Prostate gland (tissue), 2 donors: ENCODE measurements at regions not wholly inside any gene's neighbourhood (a gene's known extent, or its start where the extent isn't known, plus 50 kb on each side); places are given as distances from the start of the nearest gene placed in this dataset.

Source experiments
- DNase-seq: peaks from one replicate; pipeline ENCODE4 v3.0.0-alpha.2; 2019; ENCODE audit warnings: low spot score
- H3K27ac ChIP-seq, 2 donors: fragments of 200-600 bp; sonication (generic); 2 replicates each; pipeline ENCODE4 v1.5.1; 2017 to 2019
- H3K27me3 ChIP-seq: fragments of 200-600 bp; sonication (generic); replicated peaks from 2 replicates; pipeline ENCODE4 v1.5.1; 2019; ENCODE audit not compliant: insufficient read depth
- H3K36me3 ChIP-seq, 2 donors: fragments of 200-600 bp; sonication (generic); 1 replicate in 1 of 2; 2 replicates in 1 of 2; pipeline versions ENCODE4 v1.5.1 to v1.8.1; 2017 to 2019
- H3K4me1 ChIP-seq: fragments of 200-600 bp; sonication (generic); replicated peaks from 2 replicates; pipeline ENCODE4 v1.5.1; 2019
- H3K4me3 ChIP-seq, 2 donors: fragments of 200-600 bp; sonication (generic); 2 replicates each; pipeline ENCODE4 v1.5.1; 2017 to 2019
- H3K9me3 ChIP-seq: fragments of 200-600 bp; sonication (generic); 2 replicates; pipeline ENCODE4 v1.5.1; 2017
- POLR2A ChIP-seq: fragments of 450-650 bp; IDR thresholded peaks from one replicate; pipeline ENCODE4 v1.6.1; 2016; ENCODE audit warnings: antibody characterized with exemption, mild to moderate bottlenecking
- POLR2AphosphoS5 ChIP-seq: sonication (generic); formaldehyde crosslinking; IDR thresholded peaks from one replicate; pipeline ENCODE4 v1.6.1; 2017; ENCODE audit warnings: antibody characterized with exemption
- WGBS: methylation state at CpG from one replicate; pipeline ENCODE4 v1.1.5; 2018; 5-methylcytosine and 5-hydroxymethylcytosine counted together
- intact Hi-C: fragments of 100-400 bp; cut with DNase I; formaldehyde crosslinking; loops from one replicate; pipeline ENCODE4 v1.14.2; 2022
- TF ChIP-seq, protein P1 (sequence below), 4 experiments: fragments of 200-600 bp in 2 of 4; fragments of 450-650 bp in 2 of 4; sonication (generic) in 2 of 4; IDR thresholded peaks; 1 replicate in 3 of 4; 2 replicates in 1 of 4; pipeline ENCODE4 v1.5.1; 2016 to 2019; ENCODE audit warnings: antibody characterized with exemption in 4 of 4, mild to moderate bottlenecking in 2 of 4, moderate library complexity in 2 of 4

DNA sequence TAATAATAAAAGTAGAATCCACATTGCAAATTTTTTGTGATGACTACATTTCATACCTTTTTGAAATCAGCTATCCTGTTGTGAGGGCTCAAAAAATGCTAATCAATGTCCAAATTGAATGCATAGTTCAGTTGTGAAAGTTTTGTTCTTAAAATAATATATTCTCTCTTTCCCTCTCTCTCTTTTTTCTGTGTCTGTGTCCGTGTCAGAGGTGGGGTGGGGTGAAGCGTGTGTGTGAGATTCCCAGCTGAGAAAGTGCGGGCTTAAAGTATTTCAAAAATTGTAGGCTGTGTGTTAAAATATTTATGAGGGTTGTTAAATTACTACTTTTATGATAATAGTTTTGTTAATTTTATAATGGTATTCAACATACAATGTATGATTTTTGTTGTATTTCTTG lies 388.0 kb upstream of the LRRTM4 start:
- Histone ChIP-seq H3K27ac (no peak overlapping the region), H3K36me3 (no peaks in the 10 kb centered on the region), H3K4me1 (no peaks in the 10 kb centered on the region), H3K27me3 (no peaks in the 10 kb centered on the region), H3K9me3 (no peaks in the 10 kb centered on the region), H3K4me3 (no peak overlapping the region)
- WGBS, result 76% methylated on average over 3 of the region's 3 CpGs
- intact Hi-C loops, result no loop called here
- DNase-seq, result no peak
- no peak for TF ChIP-seq POLR2AphosphoS5
- no peak for TF ChIP-seq POLR2A
- TF ChIP-seq, protein P1, sequence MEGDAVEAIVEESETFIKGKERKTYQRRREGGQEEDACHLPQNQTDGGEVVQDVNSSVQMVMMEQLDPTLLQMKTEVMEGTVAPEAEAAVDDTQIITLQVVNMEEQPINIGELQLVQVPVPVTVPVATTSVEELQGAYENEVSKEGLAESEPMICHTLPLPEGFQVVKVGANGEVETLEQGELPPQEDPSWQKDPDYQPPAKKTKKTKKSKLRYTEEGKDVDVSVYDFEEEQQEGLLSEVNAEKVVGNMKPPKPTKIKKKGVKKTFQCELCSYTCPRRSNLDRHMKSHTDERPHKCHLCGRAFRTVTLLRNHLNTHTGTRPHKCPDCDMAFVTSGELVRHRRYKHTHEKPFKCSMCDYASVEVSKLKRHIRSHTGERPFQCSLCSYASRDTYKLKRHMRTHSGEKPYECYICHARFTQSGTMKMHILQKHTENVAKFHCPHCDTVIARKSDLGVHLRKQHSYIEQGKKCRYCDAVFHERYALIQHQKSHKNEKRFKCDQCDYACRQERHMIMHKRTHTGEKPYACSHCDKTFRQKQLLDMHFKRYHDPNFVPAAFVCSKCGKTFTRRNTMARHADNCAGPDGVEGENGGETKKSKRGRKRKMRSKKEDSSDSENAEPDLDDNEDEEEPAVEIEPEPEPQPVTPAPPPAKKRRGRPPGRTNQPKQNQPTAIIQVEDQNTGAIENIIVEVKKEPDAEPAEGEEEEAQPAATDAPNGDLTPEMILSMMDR (IDR thresholded peaks at IDR 0.05), result no peak

DNA sequence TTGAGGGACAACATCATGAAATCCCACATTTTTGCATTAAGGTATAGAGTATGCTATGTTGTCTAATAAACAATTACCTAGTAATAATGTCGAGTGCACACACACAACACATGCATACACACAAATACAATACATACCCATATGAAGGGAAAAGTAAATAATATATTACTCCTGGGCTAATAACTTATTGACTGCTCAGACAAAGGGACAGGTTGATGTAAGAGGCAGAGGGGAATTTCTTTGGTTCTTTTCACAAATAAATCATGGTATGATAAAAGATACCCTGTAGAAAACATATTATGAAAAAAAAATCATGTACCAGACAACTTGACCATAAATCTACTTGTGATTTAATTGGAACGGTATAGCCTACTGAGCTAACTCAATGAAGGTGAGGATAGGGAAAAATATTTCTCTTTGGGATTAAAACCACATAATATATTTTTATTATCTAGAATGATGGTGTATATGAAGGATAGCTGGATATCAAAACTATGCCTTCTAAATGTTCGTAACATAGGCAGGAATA lies 398.7 kb upstream of the LRRTM4 start:
- intact Hi-C loops, result no loop called here
- TF ChIP-seq POLR2AphosphoS5 (no peak), POLR2A (no peak)
- TF ChIP-seq, protein P1 (IDR thresholded peaks at IDR 0.05), result no peak
- no peak overlapping the region for H3K4me3 ChIP-seq

DNA sequence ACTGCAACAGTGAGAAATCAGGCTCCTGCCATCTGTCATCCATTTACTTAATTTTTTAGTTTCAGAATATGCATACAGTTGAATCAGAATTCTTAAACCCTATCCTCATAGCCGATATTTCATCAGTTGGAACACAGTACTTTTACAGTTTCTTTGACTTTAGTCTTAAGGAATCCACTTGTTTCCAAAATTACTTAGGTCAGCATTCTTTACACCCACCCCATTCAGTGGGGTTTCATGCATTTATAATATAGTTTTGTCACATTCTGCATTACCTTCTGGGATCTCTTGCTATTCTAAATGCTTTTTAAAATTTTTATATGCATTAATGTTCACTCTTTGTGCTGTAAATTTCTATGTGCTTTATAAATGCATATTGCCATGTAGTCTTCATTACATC lies 400.4 kb upstream of the LRRTM4 start:
- Histone ChIP-seq H3K27me3 (no peaks in the 10 kb centered on the region), H3K27ac (no peak overlapping the region), H3K4me1 (no peaks in the 10 kb centered on the region), H3K9me3 (no peaks in the 10 kb centered on the region), H3K36me3 (no peaks in the 10 kb centered on the region), H3K4me3 (no peak overlapping the region)
- no peak for DNase-seq
- intact Hi-C loops, result no loop called here
- 89% methylated on average over 1 of the region's 1 CpG for WGBS
- TF ChIP-seq POLR2A (no peak), POLR2AphosphoS5 (no peak)
- TF ChIP-seq, protein P1 (IDR thresholded peaks at IDR 0.05), result no peak

More for the DNA sequence above, 398.7 kb upstream of the LRRTM4 start:
- no peaks in the 10 kb centered on the region for H3K27me3 ChIP-seq
- 93% methylated on average over 3 of the region's 3 CpGs for WGBS
- no peak for DNase-seq
- no peaks in the 10 kb centered on the region for H3K9me3 ChIP-seq
- H3K4me1 ChIP-seq, result no peaks in the 10 kb centered on the region
- no peaks in the 10 kb centered on the region for H3K36me3 ChIP-seq
- no peak overlapping the region for H3K27ac ChIP-seq

DNA sequence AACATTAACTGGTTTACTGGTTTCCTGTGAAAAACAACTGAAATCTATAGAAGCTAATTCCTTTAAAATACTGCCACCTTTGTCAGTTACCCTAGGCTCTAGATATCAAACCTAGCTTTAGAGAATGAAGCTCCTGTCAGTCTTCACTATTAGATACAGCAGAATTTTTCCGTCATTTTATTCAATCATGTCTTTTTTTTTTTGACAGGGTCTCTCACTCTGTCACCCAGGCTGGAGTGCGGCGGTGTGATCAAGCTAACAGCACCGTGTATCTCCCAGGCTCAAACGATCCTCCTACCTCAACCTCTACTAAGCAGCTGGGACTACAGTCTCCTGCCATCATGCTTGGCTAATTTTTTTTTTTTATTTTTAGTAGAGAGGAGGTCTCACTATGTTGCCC lies 415.2 kb upstream of the LRRTM4 start:
- DNase-seq, result no peak
- TF ChIP-seq, protein P1 (IDR thresholded peaks at IDR 0.05), result no peak
- TF ChIP-seq POLR2AphosphoS5 (no peak), POLR2A (no peak)
- Histone ChIP-seq H3K27me3 (no peaks in the 10 kb centered on the region), H3K36me3 (no peaks in the 10 kb centered on the region), H3K4me3 (no peak overlapping the region), H3K9me3 (no peaks in the 10 kb centered on the region), H3K4me1 (no peaks in the 10 kb centered on the region), H3K27ac (no peak overlapping the region)
- 93% methylated on average over 5 of the region's 5 CpGs for WGBS
- intact Hi-C loops, result no loop called here

DNA sequence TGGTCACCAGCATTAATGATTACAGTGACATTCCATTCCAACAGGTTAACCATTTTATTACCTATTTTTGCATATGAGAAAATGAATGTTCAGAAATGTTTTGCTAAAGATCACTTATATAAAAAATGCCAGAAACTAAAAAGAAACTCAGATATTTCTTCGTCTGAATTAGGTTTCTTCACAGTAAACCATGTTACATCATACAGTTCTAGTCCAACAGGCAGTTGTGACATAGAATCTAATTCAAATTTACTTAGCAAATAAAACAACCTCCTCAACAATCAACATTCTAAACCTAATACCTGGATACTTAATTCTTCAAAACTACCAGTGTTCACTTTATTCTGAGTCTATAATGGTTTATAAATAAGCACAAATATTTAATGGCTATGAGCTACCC lies 416.3 kb upstream of the LRRTM4 start:
- no peaks in the 10 kb centered on the region for H3K9me3 ChIP-seq
- no peak overlapping the region for H3K27ac ChIP-seq
- intact Hi-C loops, result no loop called here
- WGBS, result 51% methylated on average over 1 of the region's 1 CpG
- H3K4me3 ChIP-seq, result no peak overlapping the region
- no peaks in the 10 kb centered on the region for H3K4me1 ChIP-seq
- no peak for DNase-seq
- TF ChIP-seq POLR2A, result no peak
- TF ChIP-seq POLR2AphosphoS5, result no peak
- TF ChIP-seq, protein P1 (IDR thresholded peaks at IDR 0.05), result no peak
- H3K27me3 ChIP-seq, result no peaks in the 10 kb centered on the region
- no peaks in the 10 kb centered on the region for H3K36me3 ChIP-seq
